ENCODE measurements at regions not wholly inside any gene's neighbourhood (a gene's known extent, or its start where the extent isn't known, plus 50 kb on each side); places are given as distances from the start of the nearest gene placed in this dataset.

GRCh38 chr9:13508086-13508485 lies 228.6 kb upstream of the MPDZ start:
- H3K9ac ChIP-seq (ENCODE audit: low read depth, low read length), result no peak overlapping the region
- 96% methylated on average over 2 of the region's 2 CpGs for WGBS

GRCh38 chr9:13505797-13506196 lies 226.3 kb upstream of the MPDZ start:
- H3K4me1 ChIP-seq (ENCODE audit: insufficient read depth, low read length), result no peaks in the 10 kb centered on the region; the same call in 1 of the 2 replicates
- no peaks in the 10 kb centered on the region for H3K9me3 ChIP-seq (ENCODE audit: insufficient read depth, low read depth, low read length)
- no peaks in the 10 kb centered on the region for H3K27me3 ChIP-seq (ENCODE audit: insufficient read depth, low read length)
- no peak overlapping the region for H3K27ac ChIP-seq (ENCODE audit: low read depth, low read length)
- no peak overlapping the region for H3K9ac ChIP-seq (ENCODE audit: low read depth, low read length)
- no peak overlapping the region for H3K4me3 ChIP-seq (ENCODE audit: low read length)
- no peaks in the 10 kb centered on the region for H3K36me3 ChIP-seq (ENCODE audit: insufficient read depth, low read length)
- WGBS, result 100% methylated on average over 2 of the region's 3 CpGs

More at GRCh38 chr9:13508086-13508485, 228.6 kb upstream of the MPDZ start:
- Histone ChIP-seq H3K27ac (ENCODE audit: low read depth, low read length) (no peak overlapping the region), H3K4me3 (ENCODE audit: low read length) (no peak overlapping the region), H3K4me1 (ENCODE audit: insufficient read depth, low read length) (peaks cover under 1% of the 10 kb centered on the region), H3K9me3 (ENCODE audit: insufficient read depth, low read depth, low read length) (no peaks in the 10 kb centered on the region), H3K27me3 (ENCODE audit: insufficient read depth, low read length) (no peaks in the 10 kb centered on the region), H3K36me3 (ENCODE audit: insufficient read depth, low read length) (no peaks in the 10 kb centered on the region)

GRCh38 chr9:13503599-13503998 lies 224.1 kb upstream of the MPDZ start:
- Histone ChIP-seq H3K36me3 (ENCODE audit: insufficient read depth, low read length) (no peaks in the 10 kb centered on the region), H3K4me1 (ENCODE audit: insufficient read depth, low read length) (no peaks in the 10 kb centered on the region; the same call in 1 of the 2 replicates), H3K4me3 (ENCODE audit: low read length) (no peak overlapping the region), H3K27me3 (ENCODE audit: insufficient read depth, low read length) (no peaks in the 10 kb centered on the region), H3K9ac (ENCODE audit: low read depth, low read length) (no peak overlapping the region), H3K9me3 (ENCODE audit: insufficient read depth, low read depth, low read length) (no peaks in the 10 kb centered on the region), H3K27ac (ENCODE audit: low read depth, low read length) (no peak overlapping the region)
- 95% methylated on average over 1 of the region's 2 CpGs for WGBS

- Histone ChIP-seq H3K9ac (ENCODE audit: low read depth, low read length) (no peak overlapping the region), H3K27me3 (ENCODE audit: insufficient read depth, low read length) (no peaks in the 10 kb centered on the region), H3K4me1 (ENCODE audit: insufficient read depth, low read length) (no peaks in the 10 kb centered on the region; the same call in 1 of the 2 replicates), H3K27ac (ENCODE audit: low read depth, low read length) (no peak overlapping the region), H3K36me3 (ENCODE audit: insufficient read depth, low read length) (no peaks in the 10 kb centered on the region), H3K9me3 (ENCODE audit: insufficient read depth, low read depth, low read length) (no peaks in the 10 kb centered on the region), H3K4me3 (ENCODE audit: low read length) (no peak overlapping the region)
- WGBS, result 94% methylated on average over 6 of the region's 6 CpGs
Measured at GRCh38 chr9:13502484-13502883, 223.0 kb upstream of the MPDZ start.

GRCh38 chr9:13501018-13501417 lies 221.5 kb upstream of the MPDZ start:
- Histone ChIP-seq H3K27ac (ENCODE audit: low read depth, low read length) (no peak overlapping the region), H3K36me3 (ENCODE audit: insufficient read depth, low read length) (no peaks in the 10 kb centered on the region), H3K27me3 (ENCODE audit: insufficient read depth, low read length) (no peaks in the 10 kb centered on the region), H3K4me1 (ENCODE audit: insufficient read depth, low read length) (no peaks in the 10 kb centered on the region; the same call in 1 of the 2 replicates), H3K4me3 (ENCODE audit: low read length) (no peak overlapping the region), H3K9me3 (ENCODE audit: insufficient read depth, low read depth, low read length) (no peaks in the 10 kb centered on the region), H3K9ac (ENCODE audit: low read depth, low read length) (no peak overlapping the region)
- WGBS, result 100% methylated on average over 1 of the region's 1 CpG

GRCh38 chr9:13500034-13500433 lies 220.5 kb upstream of the MPDZ start:
- H3K9me3 ChIP-seq (ENCODE audit: insufficient read depth, low read depth, low read length), result no peaks in the 10 kb centered on the region
- no peaks in the 10 kb centered on the region for H3K36me3 ChIP-seq (ENCODE audit: insufficient read depth, low read length)
- no peak overlapping the region for H3K9ac ChIP-seq (ENCODE audit: low read depth, low read length)
- no peak overlapping the region for H3K27ac ChIP-seq (ENCODE audit: low read depth, low read length)
- 90% methylated on average over 1 of the region's 1 CpG for WGBS
- no peaks in the 10 kb centered on the region for H3K27me3 ChIP-seq (ENCODE audit: insufficient read depth, low read length)
- no peak overlapping the region for H3K4me3 ChIP-seq (ENCODE audit: low read length)
- H3K4me1 ChIP-seq (ENCODE audit: insufficient read depth, low read length), result no peaks in the 10 kb centered on the region; the same call in 1 of the 2 replicates

GRCh38 chr9:13493697-13494096 lies 214.2 kb upstream of the MPDZ start:
- Histone ChIP-seq H3K27me3 (ENCODE audit: insufficient read depth, low read length) (no peaks in the 10 kb centered on the region), H3K9me3 (ENCODE audit: insufficient read depth, low read depth, low read length) (no peaks in the 10 kb centered on the region), H3K36me3 (ENCODE audit: insufficient read depth, low read length) (no peaks in the 10 kb centered on the region), H3K9ac (ENCODE audit: low read depth, low read length) (no peak overlapping the region), H3K27ac (ENCODE audit: low read depth, low read length) (peak overlapping the region; percentile 99; the same call in 1 of the 2 replicates), H3K4me1 (ENCODE audit: insufficient read depth, low read length) (peaks cover 48% of the 10 kb centered on the region), H3K4me3 (ENCODE audit: low read length) (no peak overlapping the region)
- 91% methylated on average over 3 of the region's 3 CpGs for WGBS

- H3K9me3 ChIP-seq (ENCODE audit: insufficient read depth, low read depth, low read length), result no peaks in the 10 kb centered on the region
- peak overlapping the region; percentile 69 for H3K9ac ChIP-seq (ENCODE audit: low read depth, low read length)
- peaks cover 48% of the 10 kb centered on the region for H3K4me1 ChIP-seq (ENCODE audit: insufficient read depth, low read length)
- 36% methylated on average over 11 of the region's 11 CpGs for WGBS
- no peaks in the 10 kb centered on the region for H3K36me3 ChIP-seq (ENCODE audit: insufficient read depth, low read length)
- peak overlapping the region; percentile 99 for H3K27ac ChIP-seq (ENCODE audit: low read depth, low read length)
- no peaks in the 10 kb centered on the region for H3K27me3 ChIP-seq (ENCODE audit: insufficient read depth, low read length)
- H3K4me3 ChIP-seq (ENCODE audit: low read length), result 0 out of 2 replicates have a peak overlapping the region, but pooled peaks have one; percentile 21
Measured at GRCh38 chr9:13491493-13492424, 212.3 kb upstream of the MPDZ start.

GRCh38 chr9:13491138-13491492 lies 211.6 kb upstream of the MPDZ start:
- WGBS, result no CpG with 5 or more reads among the region's 1 CpG
- H3K27ac ChIP-seq (ENCODE audit: low read depth, low read length), result peak overlapping the region; percentile 99

GRCh38 chr9:13487936-13488335 lies 208.4 kb upstream of the MPDZ start:
- H3K4me1 ChIP-seq (ENCODE audit: insufficient read depth, low read length), result peaks cover 32% of the 10 kb centered on the region
- WGBS, result 96% methylated on average over 6 of the region's 6 CpGs
- H3K9me3 ChIP-seq (ENCODE audit: insufficient read depth, low read depth, low read length), result no peaks in the 10 kb centered on the region
- no peak overlapping the region for H3K9ac ChIP-seq (ENCODE audit: low read depth, low read length)
- no peaks in the 10 kb centered on the region for H3K36me3 ChIP-seq (ENCODE audit: insufficient read depth, low read length)
- H3K4me3 ChIP-seq (ENCODE audit: low read length), result no peak overlapping the region
- H3K27ac ChIP-seq (ENCODE audit: low read depth, low read length), result no peak overlapping the region
- no peaks in the 10 kb centered on the region for H3K27me3 ChIP-seq (ENCODE audit: insufficient read depth, low read length)

More at GRCh38 chr9:13491138-13491492, 211.6 kb upstream of the MPDZ start:
- Histone ChIP-seq H3K4me1 (ENCODE audit: insufficient read depth, low read length) (peaks cover 48% of the 10 kb centered on the region), H3K4me3 (ENCODE audit: low read length) (peak overlapping the region; percentile 21; the same call in 1 of the 2 replicates), H3K9ac (ENCODE audit: low read depth, low read length) (peak overlapping the region; percentile 69), H3K9me3 (ENCODE audit: insufficient read depth, low read depth, low read length) (no peaks in the 10 kb centered on the region), H3K36me3 (ENCODE audit: insufficient read depth, low read length) (no peaks in the 10 kb centered on the region), H3K27me3 (ENCODE audit: insufficient read depth, low read length) (no peaks in the 10 kb centered on the region)

- Histone ChIP-seq H3K4me3 (ENCODE audit: low read length) (no peak overlapping the region), H3K9me3 (ENCODE audit: insufficient read depth, low read depth, low read length) (no peaks in the 10 kb centered on the region), H3K27me3 (ENCODE audit: insufficient read depth, low read length) (no peaks in the 10 kb centered on the region), H3K4me1 (ENCODE audit: insufficient read depth, low read length) (peaks cover 28% of the 10 kb centered on the region), H3K9ac (ENCODE audit: low read depth, low read length) (no peak overlapping the region), H3K27ac (ENCODE audit: low read depth, low read length) (no peak overlapping the region), H3K36me3 (ENCODE audit: insufficient read depth, low read length) (no peaks in the 10 kb centered on the region)
- 92% methylated on average over 2 of the region's 2 CpGs for WGBS
Measured at GRCh38 chr9:13487498-13487897, 208.0 kb upstream of the MPDZ start.
